HepG2 (cell line): ENCODE measurements at regions not wholly inside any gene's neighbourhood (a gene's known extent, or its start where the extent isn't known, plus 50 kb on each side); places are given as distances from the start of the nearest gene placed in this dataset.

Experiments
- ATAC-seq: fragments of 200-7000 bp; cut with Tn5 transposase; 3 replicates; pipeline ENCODE4 v1.9.1; 2020; ENCODE audit warnings: mild to moderate bottlenecking, moderate library complexity
- BruUV-seq: library from RNA; stranded (reverse); fragments of 400-500 nt; replicated peaks from 2 replicates; lab custom pipeline; 2021; lab: Mats Ljungman, UMichigan
- CTCF ChIA-PET: fragments of 300-600 bp; formaldehyde crosslinking; extraction: SDS; loops from one replicate; lab custom pipeline; 2021; ENCODE audit warnings: low total read pairs, inconsistent platforms, low intra/inter-chr PET ratio; lab: Yijun Ruan, JAX
- POLR2A ChIA-PET: fragments of 350-600 bp; sonication (Branson Sonifier 250); formaldehyde crosslinking; loops from one replicate; lab custom pipeline; 2020; ENCODE audit warnings: antibody characterized with exemption, inconsistent platforms; lab: Yijun Ruan, JAX
- DNase-seq: peaks from one replicate; pipeline ENCODE4 v3.0.0-alpha.2; 2015; ENCODE audit warnings: low spot score
- FAIRE-seq: peaks from 3 replicates; lab custom pipeline; 2011; peaks lifted over from hg19 to GRCh38; lab: Jason Lieb, UNC
- H2AFZ ChIP-seq: one replicate; pipeline ENCODE4 v1.6.1; 2011; ENCODE audit warnings: low read length, inconsistent platforms
- H3K27ac ChIP-seq: fragments of 300-600 bp; 3 replicates; pipeline ENCODE4 v1.8.0; 2011; ENCODE audit warnings: mixed run types, mild to moderate bottlenecking, mixed read lengths, low read length, inconsistent platforms; ENCODE audit not compliant: insufficient read depth; ENCODE audit errors: extremely low read length
- H3K27me3 ChIP-seq, 2 experiments: fragments of 200-600 bp in 1 of 2; 2 replicates in 1 of 2; 3 replicates in 1 of 2; pipeline versions ENCODE4 v1.6.0 to v1.8.0; 2011; ENCODE audit warnings: low read length in 2 of 2, mild to moderate bottlenecking in 2 of 2, moderate library complexity in 2 of 2, inconsistent platforms in 1 of 2; ENCODE audit not compliant: insufficient read depth in 2 of 2, control insufficient read depth in 1 of 2
- H3K36me3 ChIP-seq, 2 experiments: fragments of 200-600 bp in 1 of 2; replicated peaks in 1 of 2; 2 replicates in 1 of 2; 3 replicates in 1 of 2; pipeline versions ENCODE4 v1.5.1 to v1.8.0; 2011; ENCODE audit warnings: low read length in 2 of 2, inconsistent platforms in 1 of 2; ENCODE audit not compliant: insufficient read depth in 2 of 2, control insufficient read depth in 1 of 2
- H3K4me1 ChIP-seq: 2 replicates; pipeline ENCODE4 v1.5.1; 2012; ENCODE audit warnings: low read length, inconsistent platforms; ENCODE audit not compliant: insufficient read depth
- H3K4me2 ChIP-seq: 2 replicates; pipeline ENCODE4 v1.6.0; 2011; ENCODE audit warnings: low read depth, low read length, inconsistent platforms
- H3K4me3 ChIP-seq, 3 experiments: fragments of 200-600 bp in 1 of 3; sonication (generic), shearing (Covaris generic) in 1 of 3; replicated peaks in 1 of 3; 2 replicates each; pipeline ENCODE4 v1.5.1; 2011 to 2016; ENCODE audit warnings: low read length in 3 of 3, inconsistent platforms in 2 of 3, low read depth in 2 of 3, mild to moderate bottlenecking in 2 of 3, control low read depth in 1 of 3, mixed read lengths in 1 of 3; ENCODE audit not compliant: insufficient read depth in 1 of 3
- H3K79me2 ChIP-seq: one replicate; pipeline ENCODE4 v1.6.1; 2011; ENCODE audit warnings: low read length, inconsistent platforms; ENCODE audit not compliant: insufficient read depth
- H3K9ac ChIP-seq: 2 replicates; pipeline ENCODE4 v1.6.0; 2011; ENCODE audit warnings: mild to moderate bottlenecking, low read depth, low read length, inconsistent platforms; ENCODE audit not compliant: insufficient read depth
- H3K9me3 ChIP-seq: 2 replicates; pipeline ENCODE4 v1.5.1; 2012; ENCODE audit warnings: mild to moderate bottlenecking, low read length
- H4K20me1 ChIP-seq: 2 replicates; pipeline ENCODE4 v1.6.0; 2011; ENCODE audit warnings: inconsistent platforms, mild to moderate bottlenecking, low read length, moderate library complexity; ENCODE audit not compliant: insufficient read depth
- AGO1 ChIP-seq: fragments of 200-400 bp; formaldehyde crosslinking; IDR thresholded peaks from 2 replicates; pipeline ENCODE4 v1.6.1; 2017; ENCODE audit warnings: mild to moderate bottlenecking, low read depth, low read length, moderate library complexity; ENCODE audit not compliant: poor library complexity, severe bottlenecking
- ARNT2 ChIP-seq: sonication (generic); formaldehyde crosslinking; IDR thresholded peaks from 2 replicates; pipeline ENCODE4 v1.8.0; 2022; ENCODE audit warnings: mild to moderate bottlenecking, low read depth, missing genetic modification reagents, moderate library complexity
- BRD4 ChIP-seq: sonication (generic); formaldehyde crosslinking; IDR thresholded peaks from 2 replicates; pipeline ENCODE4 v1.4.0; 2020; ENCODE audit warnings: missing genetic modification reagents
- DNMT3B ChIP-seq: conservative IDR thresholded peaks from 2 replicates; pipeline ENCODE4 v1.6.1; 2016; ENCODE audit warnings: missing biosample characterization, control low read depth
- FOXO1 ChIP-seq: sonication (generic); formaldehyde crosslinking; IDR thresholded peaks from 2 replicates; pipeline ENCODE4 v1.4.0; 2020; ENCODE audit warnings: missing genetic modification reagents
- RORA ChIP-seq: sonication (generic); formaldehyde crosslinking; IDR thresholded peaks from 2 replicates; pipeline ENCODE4 v1.5.0; 2020; ENCODE audit warnings: mild to moderate bottlenecking, missing genetic modification reagents, moderate library complexity
- WGBS: methylation state at CpG from one replicate; pipeline ENCODE4 v1.1.6; 2017; ENCODE audit warnings: low lambda C conversion rate; 5-methylcytosine and 5-hydroxymethylcytosine counted together
- in situ Hi-C: cut with HindIII; loops from 2 replicates; pipeline ENCODE4 v1.10.0; 2017; ENCODE audit warnings: low pct_unique_long_range_greater_than_20kb; ENCODE audit not compliant: extremely low pct_ligation_motif_present
- intact Hi-C: fragments of 100-400 bp; cut with micrococcal nuclease; formaldehyde crosslinking; loops from one replicate; pipeline ENCODE4 v1.10.0; 2022; ENCODE audit not compliant: unreplicated experiment
- TF ChIP-seq, protein P1 (sequence below): sonication (generic); formaldehyde crosslinking; IDR thresholded peaks from 2 replicates; pipeline ENCODE4 v1.8.0; 2022; ENCODE audit warnings: missing genetic modification reagents, low read depth, mild to moderate bottlenecking, borderline replicate concordance
- TF ChIP-seq, protein P2 (sequence below): sonication (generic); formaldehyde crosslinking; IDR thresholded peaks from 2 replicates; pipeline ENCODE4 v1.5.0; 2020; ENCODE audit warnings: missing genetic modification reagents
- TF ChIP-seq, protein P3 (sequence below): sonication (generic); formaldehyde crosslinking; IDR thresholded peaks from 2 replicates; pipeline ENCODE4 v1.8.1; 2023; ENCODE audit warnings: mild to moderate bottlenecking, missing genetic modification reagents

DNA sequence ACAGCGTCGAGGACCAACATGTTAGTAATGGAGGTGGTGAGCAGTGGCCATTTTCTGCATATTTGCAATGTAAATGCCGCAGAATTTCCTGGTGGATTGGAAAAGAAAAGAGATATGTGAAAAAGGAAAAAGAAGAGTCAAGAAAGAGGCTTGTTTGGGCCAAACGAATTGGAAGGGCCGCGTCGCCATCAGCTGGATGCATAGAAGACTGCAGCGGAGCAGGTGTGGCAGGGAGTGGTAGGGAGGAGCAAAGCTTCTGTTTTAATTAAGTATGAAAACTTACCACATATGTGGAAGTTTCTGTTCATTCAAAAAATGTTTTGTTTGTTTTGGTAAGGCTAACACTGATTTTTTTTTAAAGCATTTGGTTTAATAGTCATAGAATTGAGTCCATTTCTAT lies 690.7 kb downstream of the NCAM2 start:
- Histone ChIP-seq H2AFZ (no peak overlapping the region), H3K36me3 (no peaks in the 10 kb centered on the region), H3K4me2 (no peak overlapping the region), H3K27ac (no peak overlapping the region), H4K20me1 (no peaks in the 10 kb centered on the region), H3K9ac (no peak overlapping the region), H3K27me3 (no peaks in the 10 kb centered on the region; a peak in 1 of 5 replicates), H3K79me2 (no peaks in the 10 kb centered on the region), H3K4me1 (no peaks in the 10 kb centered on the region), H3K9me3 (peaks cover 86% of the 10 kb centered on the region), H3K4me3 (no peak overlapping the region)
- in situ Hi-C loops (no loop called here), intact Hi-C loops (no loop called here)
- no peak for DNase-seq
- no peak for FAIRE-seq
- TF ChIP-seq, protein P1, sequence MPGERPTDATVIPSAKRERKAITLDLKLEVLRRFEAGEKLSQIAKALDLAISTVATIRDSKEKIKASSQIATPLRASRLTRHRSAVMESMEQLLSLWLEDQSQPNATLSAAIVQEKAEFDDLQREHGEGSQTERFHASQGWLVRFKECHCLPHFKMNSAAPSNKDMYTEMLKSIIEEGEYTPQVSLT, result no peak
- TF ChIP-seq FOXO1 (CRISPR knock-in tag), result no peak
- TF ChIP-seq, protein P2, sequence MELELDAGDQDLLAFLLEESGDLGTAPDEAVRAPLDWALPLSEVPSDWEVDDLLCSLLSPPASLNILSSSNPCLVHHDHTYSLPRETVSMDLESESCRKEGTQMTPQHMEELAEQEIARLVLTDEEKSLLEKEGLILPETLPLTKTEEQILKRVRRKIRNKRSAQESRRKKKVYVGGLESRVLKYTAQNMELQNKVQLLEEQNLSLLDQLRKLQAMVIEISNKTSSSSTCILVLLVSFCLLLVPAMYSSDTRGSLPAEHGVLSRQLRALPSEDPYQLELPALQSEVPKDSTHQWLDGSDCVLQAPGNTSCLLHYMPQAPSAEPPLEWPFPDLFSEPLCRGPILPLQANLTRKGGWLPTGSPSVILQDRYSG (CRISPR knock-in tag), result no peak
- TF ChIP-seq DNMT3B (CRISPR knock-in tag), result no peak
- no peak for TF ChIP-seq AGO1
- no peak for TF ChIP-seq RORA (CRISPR knock-in tag)
- no peak for TF ChIP-seq ARNT2 (CRISPR knock-in tag)
- TF ChIP-seq BRD4, result no peak
- TF ChIP-seq, protein P3, sequence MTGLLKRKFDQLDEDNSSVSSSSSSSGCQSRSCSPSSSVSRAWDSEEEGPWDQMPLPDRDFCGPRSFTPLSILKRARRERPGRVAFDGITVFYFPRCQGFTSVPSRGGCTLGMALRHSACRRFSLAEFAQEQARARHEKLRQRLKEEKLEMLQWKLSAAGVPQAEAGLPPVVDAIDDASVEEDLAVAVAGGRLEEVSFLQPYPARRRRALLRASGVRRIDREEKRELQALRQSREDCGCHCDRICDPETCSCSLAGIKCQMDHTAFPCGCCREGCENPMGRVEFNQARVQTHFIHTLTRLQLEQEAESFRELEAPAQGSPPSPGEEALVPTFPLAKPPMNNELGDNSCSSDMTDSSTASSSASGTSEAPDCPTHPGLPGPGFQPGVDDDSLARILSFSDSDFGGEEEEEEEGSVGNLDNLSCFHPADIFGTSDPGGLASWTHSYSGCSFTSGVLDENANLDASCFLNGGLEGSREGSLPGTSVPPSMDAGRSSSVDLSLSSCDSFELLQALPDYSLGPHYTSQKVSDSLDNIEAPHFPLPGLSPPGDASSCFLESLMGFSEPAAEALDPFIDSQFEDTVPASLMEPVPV (CRISPR knock-in tag), result no peak
- POLR2A ChIA-PET, result no interaction called here
- CTCF ChIA-PET, result no interaction called here
- BruUV-seq, result no TSS peak
- 7% methylated on average over 8 of the region's 8 CpGs for WGBS
- ATAC-seq, result no peak
